Fibroblast of skin of right biceps (primary cell): ENCODE measurements at regions not wholly inside any gene's neighbourhood (a gene's known extent, or its start where the extent isn't known, plus 50 kb on each side); places are given as distances from the start of the nearest gene placed in this dataset.

Experiments
- DNase-seq: peaks from one replicate; pipeline ENCODE4 v3.0.0-alpha.2; 2013

DNA sequence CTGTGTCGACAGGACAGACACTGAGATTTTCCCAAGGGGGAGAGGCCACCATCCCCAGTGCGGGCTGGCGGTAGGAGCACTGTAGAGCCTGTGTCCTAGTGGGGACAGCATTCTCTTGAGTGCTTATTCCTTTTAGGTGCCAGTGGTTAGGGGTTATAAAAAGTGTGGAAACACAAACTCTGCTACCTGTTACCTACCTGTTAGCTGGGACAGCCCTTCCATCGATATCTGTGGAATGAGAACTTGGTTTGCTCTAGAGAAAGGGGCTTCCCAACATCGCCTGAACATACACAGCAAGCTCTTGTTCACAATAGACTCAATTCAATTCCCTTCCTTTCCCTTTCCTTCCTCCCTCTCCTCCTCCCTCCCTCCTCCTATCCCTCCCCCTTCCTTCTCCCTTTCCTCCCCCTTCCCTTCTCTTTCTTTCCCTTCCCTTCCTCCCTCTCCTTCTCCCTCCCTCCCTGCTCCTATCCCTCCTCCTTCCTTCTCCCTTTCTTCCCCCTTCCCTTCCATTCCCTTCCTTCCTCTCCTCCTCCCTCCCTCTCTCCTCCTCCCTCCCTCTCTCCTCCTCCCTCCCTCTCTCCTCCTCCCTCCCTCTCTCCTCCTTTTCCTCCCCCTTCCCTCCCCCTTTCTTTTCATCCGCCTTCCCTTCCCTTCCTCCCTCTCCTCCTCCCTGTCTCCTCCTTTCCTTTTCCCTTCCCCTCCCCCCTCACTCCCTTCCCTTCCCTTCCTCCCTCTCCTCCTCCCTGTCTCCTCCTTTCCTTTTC lies 188.5 kb downstream of the URI1 start:
- no peak for DNase-seq

DNA sequence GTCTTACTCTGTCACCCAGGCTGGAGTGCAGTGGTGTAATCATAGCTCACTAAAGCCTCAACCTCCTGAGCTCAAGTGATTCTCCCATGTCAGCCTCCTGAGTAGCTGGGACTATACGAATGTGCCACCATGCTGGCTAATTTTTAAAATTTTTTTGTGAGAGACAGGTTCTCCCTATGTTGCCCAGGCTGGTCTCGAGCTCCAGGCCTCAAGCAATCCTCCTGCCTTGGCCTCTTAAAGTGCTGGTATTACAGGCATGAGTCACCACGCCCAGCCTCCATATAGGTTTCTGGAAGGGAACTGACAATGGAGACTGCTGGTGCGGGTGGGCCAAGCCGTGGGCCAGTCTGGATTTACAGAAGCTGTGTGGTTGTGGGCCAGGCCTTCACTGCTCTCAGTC lies 189.2 kb downstream of the URI1 start:
- DNase-seq = no peak

DNA sequence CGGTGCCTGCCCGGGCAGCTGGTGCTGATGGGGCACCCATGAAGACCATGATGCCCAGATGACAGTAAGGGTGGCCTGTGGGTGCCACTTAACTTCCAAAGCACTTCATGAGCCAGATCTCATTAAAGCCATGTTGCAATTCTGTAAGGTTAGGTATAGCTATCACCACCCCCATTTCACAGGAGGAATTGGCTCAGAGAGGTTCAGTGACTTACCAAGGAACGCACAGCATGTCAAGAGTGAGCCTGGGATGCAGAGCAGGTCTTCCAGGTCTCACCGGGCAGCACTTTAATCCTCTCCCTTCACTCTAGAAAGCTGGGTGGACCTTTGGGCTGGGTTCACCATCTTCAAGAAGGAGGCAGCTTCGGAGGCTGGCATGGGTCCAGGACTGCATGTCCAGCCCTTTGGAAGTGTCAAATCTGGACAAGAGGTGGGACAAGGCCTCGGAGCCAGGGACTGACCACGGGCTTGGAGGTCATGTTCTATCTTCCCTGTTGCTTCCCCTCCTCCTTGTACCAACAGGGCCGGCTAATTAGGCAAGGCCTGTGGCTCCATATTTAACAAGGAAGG lies 189.8 kb downstream of the URI1 start:
- no peak for DNase-seq

DNA sequence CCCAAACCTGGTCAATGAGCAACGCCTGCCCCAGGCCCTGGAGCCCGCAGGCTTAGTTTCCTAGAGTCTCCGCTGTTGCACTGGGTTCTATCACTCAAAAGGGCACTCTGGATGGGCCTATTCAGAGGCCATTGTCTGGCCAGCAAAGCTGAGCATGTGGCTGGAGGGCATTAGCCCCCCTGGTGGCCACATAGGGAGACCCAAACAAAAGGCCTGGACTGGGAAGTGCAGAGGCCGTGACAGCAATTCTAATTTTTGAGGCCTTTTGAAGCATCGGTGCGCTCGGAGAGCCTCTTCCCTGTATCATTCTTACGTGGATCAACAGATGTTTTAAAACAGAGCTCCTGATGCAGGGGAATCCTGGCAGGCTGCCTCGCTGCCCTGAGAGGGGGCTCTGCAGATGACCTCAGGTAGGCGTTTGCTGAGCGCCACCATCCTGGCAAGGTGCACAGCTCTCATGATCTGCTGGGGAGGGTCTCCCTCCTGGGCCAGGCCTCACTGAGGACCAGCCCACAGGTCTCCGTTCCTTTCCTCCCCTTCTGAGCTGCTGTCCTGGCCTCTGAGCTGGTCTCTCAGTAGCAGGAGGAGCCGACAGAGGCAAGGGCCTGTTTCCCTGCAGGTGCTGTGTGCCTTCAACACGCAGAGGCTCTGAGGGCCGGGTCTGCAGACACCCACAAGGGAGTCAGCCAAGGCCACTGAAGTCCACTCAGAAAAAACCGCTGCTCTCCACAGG lies 190.5 kb downstream of the URI1 start:
- DNase-seq = no peak

DNA sequence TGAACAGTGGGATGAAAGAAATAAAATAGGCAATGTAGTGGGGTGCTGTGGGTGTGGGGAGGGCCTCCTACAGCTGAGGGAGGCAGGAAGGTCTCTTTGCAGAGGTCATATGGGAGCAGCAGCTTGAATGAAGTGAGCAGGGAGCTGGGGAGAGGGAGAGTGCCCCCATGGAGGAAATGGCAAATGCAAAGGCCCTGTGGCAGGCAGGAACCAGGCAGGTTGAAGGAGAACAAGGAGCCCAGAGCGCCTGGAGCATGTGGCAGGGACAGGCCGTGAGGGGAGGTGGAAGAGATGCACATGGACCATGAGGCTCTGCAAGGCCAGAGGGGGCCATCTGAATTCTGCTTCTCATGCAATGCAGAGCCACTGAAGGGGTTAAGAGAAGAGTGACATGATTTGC lies 191.8 kb downstream of the URI1 start:
- no peak for DNase-seq

DNA sequence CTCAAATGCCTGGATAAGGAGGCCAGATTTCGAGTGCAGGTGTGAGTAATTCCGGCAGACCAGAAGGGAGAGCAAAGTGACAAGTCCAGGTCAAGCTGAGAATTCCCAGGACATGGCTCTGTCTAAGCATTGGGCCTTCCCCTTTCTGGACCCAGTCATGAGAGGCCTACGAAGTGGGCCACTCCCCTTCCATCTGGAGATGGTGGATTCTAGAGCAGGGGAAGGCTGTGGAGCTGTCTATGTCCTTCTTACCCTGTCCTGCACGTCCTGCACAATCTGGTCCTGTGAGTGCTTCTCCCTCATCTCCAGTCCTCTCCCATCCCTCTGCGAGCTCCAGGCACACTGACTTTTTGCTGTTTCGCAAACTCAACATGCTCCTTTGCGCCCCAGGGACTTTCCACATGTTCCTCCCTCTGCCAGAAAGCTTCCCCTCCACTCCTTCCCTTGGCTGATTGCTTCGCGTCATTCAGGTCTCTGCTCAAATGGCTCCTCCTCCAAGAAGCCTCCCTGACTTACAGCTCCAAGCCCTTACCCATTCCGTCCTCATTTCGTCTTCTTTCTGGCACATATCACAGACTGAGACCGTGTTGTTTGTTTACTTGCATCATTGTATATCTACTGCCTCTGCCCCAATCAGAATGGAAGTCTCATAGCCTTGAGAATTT lies 193.2 kb downstream of the URI1 start:
- DNase-seq = no peak

DNA sequence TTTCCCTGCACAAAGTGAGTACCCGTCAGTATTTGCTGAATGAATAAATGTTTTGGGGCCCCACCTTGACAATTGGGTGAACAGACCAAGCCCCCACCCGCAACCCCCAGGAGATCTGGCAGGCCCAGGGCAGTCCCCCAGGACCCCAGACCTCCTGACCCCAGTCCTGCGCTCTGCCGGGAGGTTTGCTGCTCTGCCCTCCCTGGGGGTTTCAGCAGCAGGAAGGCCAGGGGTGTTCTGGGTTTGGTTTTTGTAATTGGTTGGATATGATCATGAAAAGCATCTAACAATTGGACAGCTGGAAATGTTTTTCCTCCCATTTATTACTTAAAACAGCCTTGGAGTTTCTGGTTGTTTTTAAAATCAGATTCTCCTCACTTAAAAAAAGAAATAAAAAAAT lies 193.8 kb downstream of the URI1 start:
- DNase-seq = no peak

DNA sequence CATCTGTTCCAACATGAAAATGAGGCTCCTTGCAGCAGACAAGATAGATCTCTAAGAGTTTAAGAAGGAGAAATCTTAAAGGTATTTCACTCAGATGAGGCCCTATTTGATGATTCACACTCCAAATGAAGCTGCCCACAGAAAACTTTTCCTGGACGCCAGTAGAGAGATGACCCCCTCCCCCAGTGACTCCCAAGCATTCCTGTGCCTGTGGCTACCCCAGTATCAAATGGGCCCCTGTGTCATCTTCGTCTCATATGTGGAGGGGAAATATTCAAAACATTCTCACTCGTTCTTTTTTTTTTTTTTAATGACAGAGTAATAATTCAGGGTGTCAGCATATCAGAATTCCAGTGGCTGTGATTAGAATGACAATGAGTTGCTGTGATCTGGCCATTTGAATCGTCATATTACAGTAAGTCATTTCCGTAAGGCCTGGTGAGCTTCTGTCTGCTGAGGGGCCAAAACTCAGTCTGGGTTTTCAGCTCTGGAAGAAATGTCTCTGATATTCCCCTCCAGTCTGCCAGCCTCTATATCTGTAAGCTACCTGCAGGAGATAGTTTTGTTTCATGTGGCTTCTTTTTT lies 194.7 kb downstream of the URI1 start:
- peak; percentile 94 for DNase-seq

DNA sequence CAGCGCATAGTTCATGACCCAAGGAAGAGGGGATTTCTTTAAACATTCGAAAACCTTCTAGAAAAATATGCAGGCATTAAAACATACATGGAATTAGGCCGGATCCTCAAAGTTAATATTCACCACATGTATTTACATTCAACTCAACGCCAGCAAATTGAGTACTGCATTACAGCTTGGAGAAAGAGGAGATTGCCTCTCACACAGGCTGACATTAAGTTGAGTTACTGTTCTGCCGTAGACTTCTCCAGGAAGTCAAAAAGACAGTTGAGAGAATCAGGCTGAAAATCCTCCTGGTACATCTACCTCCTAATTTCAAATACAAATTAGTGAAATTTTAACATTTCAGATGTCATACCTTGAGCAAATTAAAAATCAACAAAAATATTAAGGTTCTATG lies 195.7 kb downstream of the URI1 start:
- DNase-seq = no peak

DNA sequence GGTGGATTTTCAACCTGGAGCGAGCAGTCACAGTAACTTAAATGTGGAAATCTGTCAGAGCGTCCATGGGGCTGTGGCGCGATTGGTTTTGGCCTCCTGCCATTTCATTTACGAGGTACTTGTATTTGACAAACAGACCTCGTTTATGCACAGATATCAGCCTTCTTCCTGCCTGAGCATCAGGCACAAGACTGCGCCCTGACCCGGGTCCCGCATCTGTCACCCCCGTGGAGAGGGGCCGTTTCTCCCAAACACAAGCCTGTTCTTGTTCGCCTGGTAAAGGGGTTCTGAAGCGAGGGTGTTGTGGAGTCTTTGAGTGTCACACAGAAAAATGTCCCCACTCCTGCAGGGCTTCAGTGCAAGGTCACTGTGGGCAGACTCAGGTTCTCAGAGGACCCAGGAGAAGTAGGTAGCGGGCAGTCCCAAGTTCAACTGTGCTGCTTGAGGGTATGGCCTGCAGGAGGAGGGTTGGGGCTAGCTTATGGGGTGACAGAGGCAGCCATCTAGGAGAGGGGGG lies 202.3 kb downstream of the URI1 start:
- DNase-seq = no peak

DNA sequence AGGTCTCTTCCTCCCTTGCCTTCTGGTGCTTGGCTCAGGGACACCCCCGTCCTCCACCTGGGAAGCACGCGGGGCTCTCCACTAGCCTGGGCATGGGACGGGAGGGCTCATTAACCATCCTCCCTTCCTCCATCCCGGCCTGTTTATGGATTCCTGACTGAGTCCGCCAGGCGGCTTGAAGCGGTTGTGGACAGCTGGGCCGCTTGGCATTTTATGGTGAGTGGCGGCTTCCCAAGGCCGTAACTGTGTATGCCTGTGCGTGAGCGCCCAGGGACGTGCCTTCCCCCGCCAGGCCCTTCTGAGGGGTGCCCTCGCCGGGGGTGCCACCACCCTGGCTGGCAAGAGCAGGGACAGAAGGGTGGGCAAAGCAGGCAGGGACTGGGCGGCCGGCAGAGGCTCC lies 202.8 kb downstream of the URI1 start:
- DNase-seq = no peak

DNA sequence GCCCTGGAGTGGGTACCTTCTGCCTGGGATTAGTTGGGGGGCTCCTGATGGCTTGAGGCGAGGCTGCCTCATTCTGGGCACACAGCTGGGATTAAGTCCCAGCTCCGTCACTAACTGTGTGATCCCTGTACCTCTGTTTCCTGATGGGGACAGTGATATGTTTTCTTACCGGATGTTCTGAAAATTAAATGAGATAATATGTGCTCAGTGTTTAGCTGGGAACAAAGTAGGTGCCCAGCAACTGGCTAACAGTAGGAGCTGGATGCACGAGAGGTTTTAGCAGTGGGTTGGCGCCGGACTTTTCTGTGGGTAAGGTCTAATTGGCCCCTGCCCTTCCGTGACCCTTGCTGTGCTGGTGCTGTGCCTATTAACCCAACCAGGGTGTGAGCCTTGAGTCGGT lies 203.4 kb downstream of the URI1 start:
- DNase-seq = no peak

DNA sequence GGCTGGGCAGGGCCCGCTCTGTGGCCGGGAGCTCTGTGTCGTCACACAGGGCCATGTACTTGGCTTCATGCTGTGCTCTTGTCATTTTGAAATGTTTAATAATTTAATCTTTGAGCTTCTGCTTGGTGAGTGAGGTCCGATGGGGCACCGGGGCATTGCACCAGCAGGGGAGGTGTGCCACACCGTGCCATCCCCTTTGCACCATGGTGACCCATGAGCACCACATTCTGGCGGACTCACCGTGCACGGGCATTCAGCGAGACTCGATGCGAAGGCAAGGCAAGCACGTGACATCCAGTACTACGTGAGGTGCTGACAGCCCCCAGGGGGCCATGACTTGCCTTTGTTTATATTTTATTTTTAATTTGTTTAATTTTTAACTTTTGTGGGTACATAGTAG lies 204.3 kb downstream of the URI1 start:
- no peak for DNase-seq

DNA sequence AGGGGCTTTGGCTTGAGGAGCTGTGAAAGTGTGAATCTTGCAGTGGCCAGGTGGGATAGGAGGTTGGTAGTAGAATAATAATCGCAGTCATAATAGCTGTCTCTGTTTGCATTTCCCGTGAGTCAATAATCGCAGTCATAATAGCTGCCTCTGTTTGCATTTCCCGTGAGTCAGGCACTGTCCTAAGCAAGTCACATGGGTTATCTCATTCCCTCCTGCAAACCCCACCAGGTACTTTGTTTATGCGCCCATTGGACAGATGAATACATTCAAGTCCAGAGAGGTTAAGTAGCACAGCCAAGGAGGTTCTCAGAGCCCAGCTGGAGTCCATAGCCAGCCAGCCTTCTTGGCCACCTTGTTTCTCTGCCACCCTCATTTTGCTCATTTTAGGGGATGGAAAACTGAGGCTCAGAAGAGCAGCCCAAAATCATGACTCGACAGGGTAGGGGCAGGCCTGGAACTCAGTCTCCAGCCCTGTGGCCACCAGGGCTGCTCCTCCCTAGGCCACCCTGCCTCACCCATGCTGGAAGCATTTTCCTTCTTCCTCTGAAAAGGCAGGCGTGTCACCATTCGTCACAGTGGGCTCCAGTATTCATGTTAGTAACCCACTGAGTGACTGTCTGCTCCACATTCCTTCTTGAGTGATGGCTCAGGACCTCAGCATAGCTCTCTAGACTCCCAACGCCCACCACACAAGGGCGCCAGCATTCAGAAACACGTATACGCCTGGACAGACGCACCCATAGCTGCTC lies 206.2 kb downstream of the URI1 start:
- DNase-seq = peak; percentile 8

DNA sequence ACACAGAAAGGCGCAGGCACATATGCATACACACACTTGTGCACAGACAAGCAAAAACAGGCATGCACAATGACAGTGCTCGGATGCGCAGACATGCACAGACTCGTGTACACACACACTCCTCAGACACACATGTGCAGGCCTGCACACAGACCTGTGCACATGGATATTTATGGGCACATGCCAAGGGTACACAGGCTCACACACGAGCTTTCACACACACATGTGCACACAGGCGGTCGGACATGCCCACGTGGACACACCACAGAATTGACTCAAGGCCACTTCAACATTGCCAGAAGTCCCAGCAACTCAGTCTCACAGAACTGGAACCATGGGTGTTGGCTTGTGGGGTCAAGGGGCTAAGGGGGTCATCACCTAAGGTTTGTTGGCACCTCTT lies 206.8 kb downstream of the URI1 start:
- DNase-seq = no peak

DNA sequence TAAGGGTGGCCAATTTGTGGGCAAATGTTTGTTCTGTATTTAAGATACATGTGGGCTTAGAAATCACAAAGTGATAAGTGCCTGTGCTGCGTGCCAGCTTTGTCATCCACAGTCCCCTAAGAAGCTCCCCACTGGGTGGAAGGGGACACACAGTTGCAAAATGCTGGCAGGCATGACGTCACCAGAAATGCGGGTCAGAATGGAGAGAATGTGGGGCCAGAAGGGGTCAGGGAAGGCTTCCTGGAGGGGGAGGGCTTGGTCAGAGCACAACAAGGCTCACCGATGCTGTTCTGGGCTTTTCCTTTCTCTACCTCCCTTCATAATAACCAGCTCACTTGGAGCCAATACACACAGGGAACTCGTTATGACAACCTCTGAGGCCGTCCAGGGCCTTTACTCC lies 207.3 kb downstream of the URI1 start:
- DNase-seq = no peak

DNA sequence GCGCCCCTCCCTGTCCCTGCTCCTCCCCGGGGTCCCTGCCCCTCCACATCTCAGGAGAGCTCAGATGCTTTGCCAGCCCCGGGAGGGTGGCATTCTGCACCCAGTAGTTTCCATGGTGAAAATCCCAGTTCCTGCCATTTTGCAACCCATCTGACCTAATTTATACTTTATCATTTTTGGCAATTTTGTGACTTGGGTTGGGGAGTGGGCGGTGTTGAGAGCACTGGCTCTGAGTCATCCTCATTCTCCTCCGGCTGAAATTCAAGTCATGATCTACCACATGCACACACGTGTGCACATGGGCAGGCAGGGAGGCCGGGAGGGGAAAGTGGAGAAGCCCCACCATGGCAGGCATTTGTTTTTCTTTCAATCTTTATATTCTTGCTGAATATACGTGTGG lies 208.6 kb downstream of the URI1 start:
- peak; percentile 46 for DNase-seq

DNA sequence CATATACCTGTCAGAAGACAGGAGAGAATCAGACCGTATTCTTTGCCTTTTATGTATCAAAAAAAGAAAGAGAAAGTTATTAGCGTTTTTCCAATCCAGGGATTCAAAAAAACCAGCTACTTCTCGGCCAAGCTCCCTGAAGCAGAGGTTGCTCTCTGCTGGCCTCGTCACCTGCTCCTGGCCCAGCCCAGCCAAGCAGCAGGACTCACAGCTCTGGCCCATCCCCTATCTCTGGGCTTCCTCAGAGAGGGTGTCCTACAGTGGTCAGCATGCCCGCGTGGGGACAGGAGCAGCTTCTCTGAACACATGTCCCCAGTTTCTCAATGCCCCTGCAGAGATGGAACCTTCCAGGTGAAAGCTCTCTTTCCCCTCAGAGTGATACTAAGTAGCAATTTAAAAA lies 209.0 kb downstream of the URI1 start:
- no peak for DNase-seq

DNA sequence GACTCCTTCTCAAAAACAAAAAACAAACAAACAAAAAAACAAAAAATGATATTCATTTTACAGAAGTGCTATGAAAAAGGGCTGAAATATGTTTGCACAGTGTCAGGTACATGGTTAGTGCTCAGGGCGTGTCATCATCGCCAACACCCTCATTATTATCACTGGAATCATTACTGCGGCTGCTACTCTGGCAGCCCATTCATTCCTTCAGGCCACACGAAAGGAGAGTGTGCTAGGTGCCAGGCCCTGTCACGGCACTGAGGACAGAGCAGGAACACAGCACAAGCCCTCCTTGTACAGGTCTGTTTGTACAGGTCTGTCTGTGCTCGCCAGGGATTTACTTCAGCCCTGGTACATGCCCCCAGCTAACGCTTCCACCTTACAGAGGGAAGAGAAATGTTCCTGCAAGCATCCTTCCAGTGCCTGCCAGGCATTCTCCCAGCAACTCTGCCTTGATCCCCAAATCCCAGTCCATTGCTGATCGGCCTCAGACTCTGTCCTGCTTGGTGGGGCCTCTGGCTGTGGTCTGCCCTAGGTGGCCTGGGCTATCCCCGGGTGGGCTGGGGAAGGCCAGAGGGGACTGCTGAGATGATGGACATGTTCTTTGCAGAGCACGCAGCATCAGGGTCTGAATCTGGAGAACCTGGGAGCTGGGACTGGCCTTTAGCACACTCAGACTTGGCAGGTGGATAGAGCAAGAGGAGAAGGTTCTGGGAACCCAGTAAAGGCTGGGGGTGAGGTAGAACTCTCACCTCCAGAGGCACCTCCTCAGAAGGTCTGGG lies 210.7 kb downstream of the URI1 start:
- DNase-seq = no peak

DNA sequence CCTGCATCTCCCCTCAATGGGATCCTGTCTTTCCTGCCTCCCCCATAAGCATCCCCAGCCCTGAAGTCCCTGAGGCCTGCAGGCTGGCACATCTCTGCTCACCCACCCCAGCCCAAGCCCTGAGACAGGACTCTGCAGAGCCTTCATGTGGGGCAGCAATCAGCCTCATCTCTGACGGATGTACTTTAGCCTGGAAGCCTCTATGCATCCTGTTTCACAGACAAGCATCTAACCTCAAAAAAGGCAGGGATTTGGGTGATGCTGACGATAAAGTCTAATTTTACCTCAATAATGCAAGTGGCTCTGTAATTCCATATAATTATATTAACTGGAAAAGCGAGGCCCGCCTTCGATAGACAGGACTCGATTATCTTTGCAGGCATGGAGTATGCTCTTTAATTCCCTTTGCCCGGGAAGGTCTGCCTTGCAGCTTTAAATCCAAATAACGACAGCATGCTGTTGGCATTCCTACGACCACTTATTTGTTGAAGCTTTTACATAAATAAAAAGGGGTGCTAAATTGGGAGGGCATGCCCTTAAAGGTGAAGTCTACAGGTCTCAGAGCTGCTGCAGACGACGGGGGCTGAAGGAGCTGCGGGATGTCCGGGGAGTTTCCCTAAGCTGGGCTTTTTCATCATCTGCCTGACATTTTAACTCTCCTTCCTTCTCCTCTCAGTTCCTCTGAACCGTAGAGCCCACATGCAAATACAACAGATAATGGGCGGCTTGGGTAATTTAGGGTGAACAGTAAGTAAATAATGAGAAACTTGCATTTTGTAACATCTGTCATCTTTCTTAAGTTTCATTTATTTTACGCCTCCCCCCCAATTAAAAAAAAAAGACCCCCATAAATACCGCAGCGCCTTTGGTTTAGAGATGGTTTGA lies 211.5 kb downstream of the URI1 start:
- no peak for DNase-seq

DNA sequence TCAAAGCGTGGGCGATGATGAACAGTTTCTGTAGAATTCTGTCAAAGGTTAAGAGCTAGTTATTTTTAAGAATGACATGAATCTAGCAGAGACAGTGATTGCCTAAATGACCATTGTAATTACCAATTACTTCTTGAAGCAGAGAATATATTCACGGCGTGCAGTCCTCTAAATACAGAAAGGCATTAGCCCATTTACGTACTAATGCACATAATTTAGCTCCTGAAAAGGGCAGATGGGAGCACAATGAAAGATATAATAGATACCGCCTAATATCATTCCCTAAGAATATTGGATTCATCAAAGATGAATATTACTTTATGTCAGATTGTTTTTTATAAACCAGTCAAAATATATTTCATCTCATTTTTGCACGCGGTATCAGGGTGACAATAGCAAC lies 212.4 kb downstream of the URI1 start:
- no peak for DNase-seq
